DND-41 (cell line): ENCODE measurements at regions not wholly inside any gene's neighbourhood (a gene's known extent, or its start where the extent isn't known, plus 50 kb on each side); places are given as distances from the start of the nearest gene placed in this dataset.

Source experiments
- ATAC-seq: fragments of 200-7000 bp; cut with Tn5 transposase; 3 replicates; pipeline ENCODE4 v1.9.1; 2021; ENCODE audit warnings: low read depth; ENCODE audit not compliant: insufficient read depth
- DNase-seq: peaks from one replicate; pipeline ENCODE4 v3.0.0-alpha.2; 2020
- H2AFZ ChIP-seq: 2 replicates; pipeline ENCODE4 v1.6.0; 2012; ENCODE audit warnings: low read depth, low read length
- H3K27ac ChIP-seq: 2 replicates; pipeline ENCODE4 v1.5.1; 2012; ENCODE audit warnings: low read length, inconsistent platforms
- H3K27me3 ChIP-seq: fragments of 200-600 bp; sonication (generic); 2 replicates; pipeline ENCODE4 v1.6.0; 2012; ENCODE audit warnings: low read length, mild to moderate bottlenecking, inconsistent platforms; ENCODE audit not compliant: insufficient read depth, poor library complexity
- H3K36me3 ChIP-seq: 2 replicates; pipeline ENCODE4 v1.5.1; 2012; ENCODE audit warnings: low read length, inconsistent platforms; ENCODE audit not compliant: insufficient read depth
- H3K4me1 ChIP-seq: 2 replicates; pipeline ENCODE4 v1.5.1; 2012; ENCODE audit warnings: mild to moderate bottlenecking, low read length; ENCODE audit not compliant: insufficient read depth
- H3K4me2 ChIP-seq: 2 replicates; pipeline ENCODE4 v1.6.0; 2012; ENCODE audit warnings: mild to moderate bottlenecking, moderate library complexity, low read length, inconsistent platforms; ENCODE audit not compliant: insufficient read depth
- H3K4me3 ChIP-seq, 2 experiments: fragments of 200-600 bp in 1 of 2; shearing (Covaris generic) in 1 of 2; 2 replicates each; pipeline ENCODE4 v1.5.1; 2012 to 2016; ENCODE audit warnings: inconsistent platforms in 2 of 2, low read length in 2 of 2, mild to moderate bottlenecking in 2 of 2, low read depth in 1 of 2, moderate library complexity in 1 of 2
- H3K79me2 ChIP-seq: 2 replicates; pipeline ENCODE4 v1.6.0; 2012; ENCODE audit warnings: low read length, inconsistent platforms; ENCODE audit not compliant: insufficient read depth
- H3K9ac ChIP-seq: 2 replicates; pipeline ENCODE4 v1.6.0; 2012; ENCODE audit warnings: low read depth, mild to moderate bottlenecking, inconsistent platforms, low read length, moderate library complexity
- H3K9me3 ChIP-seq: 2 replicates; pipeline ENCODE4 v1.5.1; 2012; ENCODE audit warnings: low read length, moderate library complexity, mild to moderate bottlenecking, inconsistent platforms; ENCODE audit not compliant: insufficient read depth, severe bottlenecking
- H4K20me1 ChIP-seq: 2 replicates; pipeline ENCODE4 v1.6.0; 2012; ENCODE audit warnings: low read length; ENCODE audit not compliant: insufficient read depth
- EZH2 ChIP-seq: IDR thresholded peaks from 3 replicates; pipeline ENCODE4 v1.6.1; 2012; ENCODE audit warnings: borderline replicate concordance, low read depth, mild to moderate bottlenecking, moderate library complexity, low read length, inconsistent platforms; ENCODE audit not compliant: severe bottlenecking
- TF ChIP-seq, protein P1 (sequence below): IDR thresholded peaks from 2 replicates; pipeline ENCODE4 v1.5.1; 2012; ENCODE audit warnings: borderline replicate concordance, low read length, moderate library complexity, mild to moderate bottlenecking; ENCODE audit not compliant: poor library complexity, severe bottlenecking; ENCODE audit errors: extremely low read depth

DNA sequence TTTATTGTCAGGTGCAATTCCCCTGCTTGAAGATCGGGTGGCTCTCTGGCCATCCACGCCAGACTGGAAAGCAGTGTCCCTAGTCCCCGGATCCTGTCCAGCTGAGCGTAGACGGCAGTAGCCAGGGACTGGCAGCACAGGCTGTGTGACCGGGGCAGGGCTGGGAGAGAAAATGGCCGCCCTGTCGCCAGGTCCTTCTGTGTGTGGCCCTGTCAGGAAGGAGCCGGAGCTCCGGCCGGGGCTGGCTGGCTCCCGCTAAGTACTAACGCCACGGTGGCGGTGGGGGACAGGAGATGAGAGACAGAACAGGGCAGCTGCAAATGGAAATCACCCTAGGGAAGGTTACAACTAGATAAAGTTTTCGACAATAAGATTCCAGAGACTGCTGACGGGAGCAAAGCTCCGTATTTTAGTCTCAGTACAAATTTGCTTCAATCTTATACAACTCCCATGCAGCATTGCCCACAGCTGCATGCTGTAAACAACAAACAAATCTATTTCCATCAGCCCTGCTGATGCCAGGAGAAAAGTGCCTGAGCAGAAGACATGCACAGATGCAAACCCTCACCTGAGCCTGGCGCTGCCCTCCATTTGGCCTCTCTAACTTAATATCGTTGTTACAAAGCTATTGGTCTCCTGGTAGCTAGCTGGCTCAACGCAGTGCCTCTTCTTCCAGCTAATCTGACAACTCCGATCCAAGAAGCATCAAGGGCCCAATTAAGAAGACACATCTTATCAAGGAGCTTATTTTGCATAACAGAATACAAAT lies 253.0 kb downstream of the TSHZ3 start:
- no peak overlapping the region for H3K4me2 ChIP-seq
- H3K79me2 ChIP-seq: no peaks in the 10 kb centered on the region
- TF ChIP-seq EZH2: no peak
- TF ChIP-seq, protein P1, sequence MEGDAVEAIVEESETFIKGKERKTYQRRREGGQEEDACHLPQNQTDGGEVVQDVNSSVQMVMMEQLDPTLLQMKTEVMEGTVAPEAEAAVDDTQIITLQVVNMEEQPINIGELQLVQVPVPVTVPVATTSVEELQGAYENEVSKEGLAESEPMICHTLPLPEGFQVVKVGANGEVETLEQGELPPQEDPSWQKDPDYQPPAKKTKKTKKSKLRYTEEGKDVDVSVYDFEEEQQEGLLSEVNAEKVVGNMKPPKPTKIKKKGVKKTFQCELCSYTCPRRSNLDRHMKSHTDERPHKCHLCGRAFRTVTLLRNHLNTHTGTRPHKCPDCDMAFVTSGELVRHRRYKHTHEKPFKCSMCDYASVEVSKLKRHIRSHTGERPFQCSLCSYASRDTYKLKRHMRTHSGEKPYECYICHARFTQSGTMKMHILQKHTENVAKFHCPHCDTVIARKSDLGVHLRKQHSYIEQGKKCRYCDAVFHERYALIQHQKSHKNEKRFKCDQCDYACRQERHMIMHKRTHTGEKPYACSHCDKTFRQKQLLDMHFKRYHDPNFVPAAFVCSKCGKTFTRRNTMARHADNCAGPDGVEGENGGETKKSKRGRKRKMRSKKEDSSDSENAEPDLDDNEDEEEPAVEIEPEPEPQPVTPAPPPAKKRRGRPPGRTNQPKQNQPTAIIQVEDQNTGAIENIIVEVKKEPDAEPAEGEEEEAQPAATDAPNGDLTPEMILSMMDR: no peak
- no peak overlapping the region for H2AFZ ChIP-seq
- no peaks in the 10 kb centered on the region for H3K4me1 ChIP-seq
- no peaks in the 10 kb centered on the region for H3K9me3 ChIP-seq
- DNase-seq (no peak), ATAC-seq (no peak)
- H3K27ac ChIP-seq: no peak overlapping the region
- H3K4me3 ChIP-seq: no peak overlapping the region
- no peaks in the 10 kb centered on the region for H4K20me1 ChIP-seq
- H3K27me3 ChIP-seq: peaks cover 6% of the 10 kb centered on the region
- H3K9ac ChIP-seq: no peak overlapping the region
- no peaks in the 10 kb centered on the region for H3K36me3 ChIP-seq

DNA sequence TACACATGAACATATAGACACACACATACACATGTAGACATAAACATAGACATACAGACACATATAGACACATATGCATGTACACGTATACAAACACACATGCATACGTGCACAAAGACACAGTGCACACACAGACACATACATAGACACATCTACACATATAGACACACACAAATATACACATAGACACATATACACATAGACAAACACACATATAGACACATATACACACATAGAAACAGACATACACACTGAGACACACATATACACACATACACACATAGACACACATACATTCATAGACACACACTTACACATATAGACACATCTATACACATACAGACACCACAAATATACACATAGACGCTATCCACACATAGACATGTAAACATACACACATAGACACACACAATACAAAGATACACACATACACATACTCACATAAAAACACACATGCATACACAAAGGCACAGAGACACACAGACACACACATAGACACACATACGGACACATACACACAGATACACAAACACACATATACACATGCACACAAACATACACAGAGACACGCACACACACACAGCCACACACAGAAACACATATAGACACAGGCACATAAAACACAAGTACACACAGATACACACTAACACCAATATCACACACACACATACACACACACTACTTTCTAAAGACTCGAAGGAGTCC lies 254.0 kb downstream of the TSHZ3 start:
- no peaks in the 10 kb centered on the region for H3K9me3 ChIP-seq
- H3K27me3 ChIP-seq: peaks cover 6% of the 10 kb centered on the region
- H3K79me2 ChIP-seq: no peaks in the 10 kb centered on the region
- H4K20me1 ChIP-seq: no peaks in the 10 kb centered on the region
- DNase-seq (no peak), ATAC-seq (no peak)
- no peaks in the 10 kb centered on the region for H3K36me3 ChIP-seq
- TF ChIP-seq EZH2: no peak
- TF ChIP-seq, protein P1: no peak
- H3K4me3 ChIP-seq: no peak overlapping the region
- H3K27ac ChIP-seq: no peak overlapping the region
- no peaks in the 10 kb centered on the region for H3K4me1 ChIP-seq
- no peak overlapping the region for H3K4me2 ChIP-seq
- H3K9ac ChIP-seq: no peak overlapping the region
- H2AFZ ChIP-seq: no peak overlapping the region

DNA sequence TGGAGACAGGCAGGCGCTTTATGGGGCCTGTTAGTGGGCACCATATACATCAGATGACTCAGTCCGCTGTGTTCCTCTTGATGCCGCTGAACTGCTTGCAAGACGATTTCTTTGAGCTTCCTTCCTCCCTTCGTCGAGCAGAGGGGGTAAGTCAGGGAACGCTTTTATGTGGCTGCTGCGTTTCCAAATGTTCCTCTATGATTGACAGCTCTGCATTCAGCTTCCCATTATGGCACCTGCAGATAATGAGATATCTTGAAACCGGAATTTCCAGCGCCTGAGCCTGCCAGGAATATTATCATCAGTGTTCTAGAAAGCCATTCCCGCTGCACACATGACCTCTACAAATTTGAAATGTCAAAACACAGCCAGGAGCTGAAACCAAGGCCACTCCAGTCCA lies 257.0 kb downstream of the TSHZ3 start:
- no peak for TF ChIP-seq EZH2
- TF ChIP-seq, protein P1: no peak
- H3K4me1 ChIP-seq: no peaks in the 10 kb centered on the region
- H3K27ac ChIP-seq: no peak overlapping the region
- no peaks in the 10 kb centered on the region for H4K20me1 ChIP-seq
- H3K9me3 ChIP-seq: no peaks in the 10 kb centered on the region
- DNase-seq: no peak
- no peak overlapping the region for H3K4me3 ChIP-seq
- H3K9ac ChIP-seq: no peak overlapping the region
- H3K36me3 ChIP-seq: no peaks in the 10 kb centered on the region
- H2AFZ ChIP-seq: no peak overlapping the region
- no peaks in the 10 kb centered on the region for H3K79me2 ChIP-seq
- no peak overlapping the region for H3K4me2 ChIP-seq
- no peaks in the 10 kb centered on the region for H3K27me3 ChIP-seq
- no peak for ATAC-seq
